ENCODE measurements at regions not wholly inside any gene's neighbourhood (a gene's known extent, or its start where the extent isn't known, plus 50 kb on each side); places are given as distances from the start of the nearest gene placed in this dataset.

- no peak for TF ChIP-seq CTCF (IDR thresholded peaks at IDR 0.05)
- TF ChIP-seq POLR2AphosphoS5 (IDR thresholded peaks at IDR 0.05) = no peak
Measured at GRCh38 chr13:39961036-39961435, 305.6 kb downstream of the COG6 start.
